Mesendoderm (in vitro differentiated cells): ENCODE measurements at regions not wholly inside any gene's neighbourhood (a gene's known extent, or its start where the extent isn't known, plus 50 kb on each side); places are given as distances from the start of the nearest gene placed in this dataset.

Source experiments
- DNase-seq: peaks from one replicate; pipeline ENCODE4 v3.0.0; 2013
- H2AK5ac ChIP-seq: 2 replicates; pipeline ENCODE4 v1.6.1; 2013; ENCODE audit warnings: low read length, inconsistent platforms
- H2BK120ac ChIP-seq: 2 replicates; pipeline ENCODE4 v1.6.1; 2013; ENCODE audit warnings: low read depth, mild to moderate bottlenecking, low read length, moderate library complexity, mixed read lengths
- H2BK15ac ChIP-seq: replicated peaks from 2 replicates; pipeline ENCODE4 v1.6.1; 2013; ENCODE audit warnings: low read depth, mild to moderate bottlenecking, moderate library complexity
- H2BK5ac ChIP-seq: 2 replicates; pipeline ENCODE4 v1.6.1; 2013; ENCODE audit warnings: low read length, inconsistent platforms
- H3K18ac ChIP-seq: 2 replicates; pipeline ENCODE4 v1.6.1; 2013; ENCODE audit warnings: mild to moderate bottlenecking, low read length, mixed read lengths
- H3K23ac ChIP-seq: one replicate; pipeline ENCODE4 v1.6.1; 2013; ENCODE audit warnings: low read length
- H3K27ac ChIP-seq: 2 replicates; pipeline ENCODE4 v1.5.1; 2013; ENCODE audit warnings: low read depth, mild to moderate bottlenecking, inconsistent platforms, low read length, moderate library complexity
- H3K27me3 ChIP-seq: 2 replicates; pipeline ENCODE4 v1.6.1; 2013; ENCODE audit warnings: low read length, control low read depth, mild to moderate bottlenecking, inconsistent platforms; ENCODE audit not compliant: insufficient read depth, poor library complexity
- H3K36me3 ChIP-seq: 2 replicates; pipeline ENCODE4 v1.6.1; 2013; ENCODE audit warnings: low read length, inconsistent platforms; ENCODE audit not compliant: control insufficient read depth, insufficient read depth
- H3K4ac ChIP-seq: one replicate; pipeline ENCODE4 v1.6.1; 2013; ENCODE audit warnings: low read depth, mild to moderate bottlenecking, low read length, moderate library complexity
- H3K4me1 ChIP-seq: 2 replicates; pipeline ENCODE4 v1.6.1; 2013; ENCODE audit warnings: low read depth, low read length, inconsistent platforms; ENCODE audit not compliant: control insufficient read depth
- H3K4me2 ChIP-seq: 2 replicates; pipeline ENCODE4 v1.6.1; 2013; ENCODE audit warnings: low read length
- H3K4me3 ChIP-seq: 2 replicates; pipeline ENCODE4 v1.5.1; 2013; ENCODE audit warnings: mild to moderate bottlenecking, low read length
- H3K56ac ChIP-seq: one replicate; pipeline ENCODE4 v1.6.1; 2013; ENCODE audit warnings: low read length
- H3K79me1 ChIP-seq: 2 replicates; pipeline ENCODE4 v1.6.1; 2013; ENCODE audit warnings: low read length, inconsistent platforms
- H3K79me2 ChIP-seq: 2 replicates; pipeline ENCODE4 v1.6.1; 2013; ENCODE audit warnings: mild to moderate bottlenecking, low read length; ENCODE audit not compliant: control insufficient read depth, insufficient read depth
- H3K9ac ChIP-seq: 2 replicates; pipeline ENCODE4 v1.6.1; 2013; ENCODE audit warnings: low read length, inconsistent platforms
- H4K5ac ChIP-seq: one replicate; pipeline ENCODE4 v1.6.1; 2013; ENCODE audit warnings: low read length
- H4K8ac ChIP-seq: one replicate; pipeline ENCODE4 v1.6.1; 2013; ENCODE audit warnings: low read depth, mild to moderate bottlenecking, control low read depth, low read length, moderate library complexity
- WGBS: extraction: QIAGEN DNeasy Blood & Tissue Kit; methylation state at CpG from one replicate; pipeline ENCODE4 v1.1.7; 2013; ENCODE audit warnings: low lambda C conversion rate, missing lambda C conversion rate; ENCODE audit not compliant: insufficient coverage; ENCODE audit errors: extremely low coverage; 5-methylcytosine and 5-hydroxymethylcytosine counted together

GRCh38 chr18:78458356-78458755, 521.3 kb upstream of the SALL3 start:
- H4K5ac ChIP-seq = no peak overlapping the region
- H3K18ac ChIP-seq = no peak overlapping the region
- H3K27ac ChIP-seq = no peak overlapping the region
- no peak overlapping the region for H3K56ac ChIP-seq
- H3K23ac ChIP-seq = no peak overlapping the region
- H2BK15ac ChIP-seq = no peak overlapping the region
- H3K79me1 ChIP-seq = no peaks in the 10 kb centered on the region
- H3K4ac ChIP-seq = no peak overlapping the region
- no peak overlapping the region for H4K8ac ChIP-seq
- no peak overlapping the region for H2BK5ac ChIP-seq
- WGBS = no CpG with 5 or more reads among the region's 4 CpGs
- no peaks in the 10 kb centered on the region for H3K79me2 ChIP-seq
- no peaks in the 10 kb centered on the region for H3K4me1 ChIP-seq
- H2BK120ac ChIP-seq = no peak overlapping the region
- no peaks in the 10 kb centered on the region for H3K27me3 ChIP-seq
- H3K4me3 ChIP-seq = no peak overlapping the region
- H3K9ac ChIP-seq = no peak overlapping the region
- no peak overlapping the region for H2AK5ac ChIP-seq
- no peak overlapping the region for H3K4me2 ChIP-seq
- no peaks in the 10 kb centered on the region for H3K36me3 ChIP-seq
- DNase-seq = no peak

DNA sequence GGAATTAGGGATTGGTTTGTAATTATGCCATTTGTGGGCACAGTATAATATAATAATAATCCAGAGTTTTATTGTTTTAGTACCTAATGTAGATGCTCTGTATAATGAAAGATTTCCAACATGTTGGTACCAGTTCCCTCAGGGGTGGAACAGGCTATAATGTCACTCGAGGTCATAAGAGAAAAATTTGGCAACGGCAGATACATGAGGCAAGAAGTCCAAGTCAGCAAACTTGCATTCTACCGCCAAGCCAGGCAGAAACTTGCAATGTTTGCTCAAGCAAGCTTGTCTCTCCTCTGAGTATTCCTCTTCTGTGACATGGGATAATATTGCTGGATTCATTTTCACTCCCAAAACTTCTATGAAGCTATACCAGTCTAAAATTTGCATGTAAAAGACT, 520.0 kb upstream of the SALL3 start:
- Histone ChIP-seq H4K8ac (no peak overlapping the region), H2BK15ac (no peak overlapping the region), H2AK5ac (no peak overlapping the region), H3K36me3 (no peaks in the 10 kb centered on the region), H3K4me3 (no peak overlapping the region), H2BK120ac (no peak overlapping the region), H3K79me2 (no peaks in the 10 kb centered on the region), H3K4ac (no peak overlapping the region), H3K27ac (no peak overlapping the region), H3K18ac (no peak overlapping the region), H3K56ac (no peak overlapping the region), H3K4me2 (no peak overlapping the region), H3K79me1 (no peaks in the 10 kb centered on the region), H2BK5ac (no peak overlapping the region), H3K27me3 (no peaks in the 10 kb centered on the region), H3K23ac (no peak overlapping the region), H3K4me1 (no peaks in the 10 kb centered on the region), H4K5ac (no peak overlapping the region), H3K9ac (no peak overlapping the region)
- DNase-seq = no peak
- no CpG with 5 or more reads among the region's 3 CpGs for WGBS

GRCh38 chr18:78460558-78460957, 519.1 kb upstream of the SALL3 start:
- no CpG with 5 or more reads among the region's 3 CpGs for WGBS
- Histone ChIP-seq H3K79me1 (no peaks in the 10 kb centered on the region), H3K27me3 (no peaks in the 10 kb centered on the region), H3K36me3 (no peaks in the 10 kb centered on the region), H2BK15ac (no peak overlapping the region), H2AK5ac (no peak overlapping the region), H3K79me2 (no peaks in the 10 kb centered on the region), H3K4me2 (no peak overlapping the region), H3K23ac (no peak overlapping the region), H4K8ac (no peak overlapping the region), H2BK5ac (no peak overlapping the region), H3K18ac (no peak overlapping the region), H3K56ac (no peak overlapping the region), H3K4me3 (no peak overlapping the region), H3K4ac (no peak overlapping the region), H3K4me1 (no peaks in the 10 kb centered on the region), H3K27ac (no peak overlapping the region), H2BK120ac (no peak overlapping the region), H4K5ac (no peak overlapping the region), H3K9ac (no peak overlapping the region)
- no peak for DNase-seq

GRCh38 chr18:78473563-78473962, 506.1 kb upstream of the SALL3 start:
- no peak overlapping the region for H3K23ac ChIP-seq
- no peak overlapping the region for H3K4me2 ChIP-seq
- H3K56ac ChIP-seq = no peak overlapping the region
- no peaks in the 10 kb centered on the region for H3K4me1 ChIP-seq
- no peak overlapping the region for H2BK5ac ChIP-seq
- H3K79me2 ChIP-seq = no peaks in the 10 kb centered on the region
- no peak overlapping the region for H4K8ac ChIP-seq
- H3K36me3 ChIP-seq = no peaks in the 10 kb centered on the region
- H2BK120ac ChIP-seq = no peak overlapping the region
- H3K79me1 ChIP-seq = no peaks in the 10 kb centered on the region
- H2BK15ac ChIP-seq = no peak overlapping the region
- no peak overlapping the region for H4K5ac ChIP-seq
- H2AK5ac ChIP-seq = no peak overlapping the region
- no peak for DNase-seq
- no peak overlapping the region for H3K18ac ChIP-seq
- H3K4me3 ChIP-seq = no peak overlapping the region
- H3K27ac ChIP-seq = no peak overlapping the region
- no peak overlapping the region for H3K9ac ChIP-seq
- no peaks in the 10 kb centered on the region for H3K27me3 ChIP-seq
- no peak overlapping the region for H3K4ac ChIP-seq
- WGBS = no CpG with 5 or more reads among the region's 5 CpGs

DNA sequence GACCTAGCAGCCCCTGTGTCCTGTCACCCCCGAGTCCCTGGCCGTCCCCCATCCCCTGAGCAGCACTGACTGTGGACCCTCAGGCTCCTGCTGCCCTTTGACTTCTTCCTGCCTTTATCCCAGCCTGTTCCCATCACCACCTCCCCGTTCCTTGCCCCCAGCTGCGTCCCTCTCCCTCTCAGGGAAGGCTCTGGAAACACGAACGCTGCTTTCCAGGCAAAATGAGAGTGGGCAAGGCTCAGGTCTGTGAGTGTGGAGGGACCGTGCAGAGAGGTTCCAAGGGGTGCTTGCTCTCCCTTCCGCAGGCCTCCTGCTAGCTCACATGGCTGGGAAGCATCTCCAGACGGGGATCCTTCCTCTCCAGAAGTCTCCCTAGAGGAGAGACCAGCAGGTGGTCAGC, 501.8 kb upstream of the SALL3 start:
- Histone ChIP-seq H3K36me3 (no peaks in the 10 kb centered on the region), H3K23ac (no peak overlapping the region), H4K5ac (no peak overlapping the region), H2BK5ac (no peak overlapping the region), H3K56ac (no peak overlapping the region), H3K4me2 (no peak overlapping the region), H3K79me1 (no peaks in the 10 kb centered on the region), H3K4me1 (no peaks in the 10 kb centered on the region), H4K8ac (no peak overlapping the region), H2BK120ac (no peak overlapping the region), H2BK15ac (no peak overlapping the region), H3K9ac (no peak overlapping the region), H2AK5ac (no peak overlapping the region), H3K18ac (no peak overlapping the region), H3K79me2 (no peaks in the 10 kb centered on the region), H3K4me3 (no peak overlapping the region), H3K27ac (no peak overlapping the region), H3K27me3 (no peaks in the 10 kb centered on the region), H3K4ac (no peak overlapping the region)
- WGBS = no CpG with 5 or more reads among the region's 9 CpGs
- DNase-seq = no peak

- H3K23ac ChIP-seq = no peak overlapping the region
- H3K4me3 ChIP-seq = no peak overlapping the region
- no peak overlapping the region for H2BK120ac ChIP-seq
- no peaks in the 10 kb centered on the region for H3K4me1 ChIP-seq
- H4K8ac ChIP-seq = no peak overlapping the region
- no peaks in the 10 kb centered on the region for H3K79me2 ChIP-seq
- H3K27me3 ChIP-seq = no peaks in the 10 kb centered on the region
- no peak overlapping the region for H2BK5ac ChIP-seq
- H3K9ac ChIP-seq = no peak overlapping the region
- H3K56ac ChIP-seq = no peak overlapping the region
- no peaks in the 10 kb centered on the region for H3K36me3 ChIP-seq
- no peak overlapping the region for H3K4me2 ChIP-seq
- no peak overlapping the region for H2AK5ac ChIP-seq
- no peaks in the 10 kb centered on the region for H3K79me1 ChIP-seq
- no peak overlapping the region for H2BK15ac ChIP-seq
- no peak for DNase-seq
- WGBS = no CpG with 5 or more reads among the region's 16 CpGs
- H3K27ac ChIP-seq = no peak overlapping the region
- H3K18ac ChIP-seq = no peak overlapping the region
- no peak overlapping the region for H3K4ac ChIP-seq
- no peak overlapping the region for H4K5ac ChIP-seq
Measured at GRCh38 chr18:78479443-78479842, 500.2 kb upstream of the SALL3 start.
